ENCODE measurements at regions not wholly inside any gene's neighbourhood (a gene's known extent, or its start where the extent isn't known, plus 50 kb on each side); places are given as distances from the start of the nearest gene placed in this dataset.
A peak's percentile ranks its signal among the peaks of the same experiment; 100 is the strongest.
"Not testable (repeated sequence)": the region's sequence is repeated elsewhere in the genome, so short reads cannot be mapped to it uniquely, and the experiment has no call there.

- in situ Hi-C loops (cut with HindIII; ENCODE audit: low sequenced_read_pairs) = no loop called here
Observed at GRCh38 chrX:137749246-137749645, 183.3 kb downstream of the ZIC3 start.

GRCh38 chrX:137771537-137771936 lies 205.6 kb downstream of the ZIC3 start:
- no peak for DNase-seq (ENCODE audit: low read depth, low spot score)
- H3K4me3 ChIP-seq (ENCODE audit: low read depth, low read length) = no peak overlapping the region
- in situ Hi-C loops (cut with HindIII; ENCODE audit: low sequenced_read_pairs) = no loop called here
- no peak for TF ChIP-seq CTCF (IDR thresholded peaks at IDR 0.05; ENCODE audit: low read depth, low read length)

More at GRCh38 chrX:137749246-137749645, 183.3 kb downstream of the ZIC3 start:
- no peak overlapping the region for H3K4me3 ChIP-seq (ENCODE audit: low read depth, low read length)
- DNase-seq (ENCODE audit: low read depth, low spot score) = no peak
- no peak for TF ChIP-seq CTCF (IDR thresholded peaks at IDR 0.05; ENCODE audit: low read depth, low read length)

DNA sequence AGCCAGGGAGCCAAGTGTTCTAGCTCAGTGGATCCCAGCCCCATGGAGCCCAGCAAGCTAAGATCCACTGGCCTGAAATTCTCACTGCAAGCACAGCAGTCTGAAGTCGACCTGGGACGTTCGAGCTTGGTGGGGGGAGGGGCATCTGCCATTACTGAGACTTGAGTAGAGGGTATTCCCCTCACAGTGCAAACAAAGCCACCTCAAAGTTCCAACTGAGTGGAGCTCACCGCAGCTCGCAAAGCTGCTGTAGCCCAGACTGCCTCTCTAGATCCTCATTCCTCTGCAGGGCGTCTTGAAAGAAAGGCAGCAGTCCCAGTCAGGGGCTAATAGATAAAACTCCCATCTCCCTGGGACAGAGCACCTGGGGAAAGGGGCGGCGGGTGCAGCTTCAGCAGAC lies 226.3 kb downstream of the ZIC3 start:
- no peak for TF ChIP-seq CTCF (IDR thresholded peaks at IDR 0.05; ENCODE audit: low read depth, low read length)
- H3K4me3 ChIP-seq (ENCODE audit: low read depth, low read length) = no peak overlapping the region
- no peak for DNase-seq (ENCODE audit: low read depth, low spot score)
- in situ Hi-C loops (cut with HindIII; ENCODE audit: low sequenced_read_pairs) = no loop called here

GRCh38 chrX:137797926-137798325 lies 232.0 kb downstream of the ZIC3 start:
- DNase-seq (ENCODE audit: low read depth, low spot score); in situ Hi-C loops (cut with HindIII; ENCODE audit: low sequenced_read_pairs); H3K4me3 ChIP-seq (ENCODE audit: low read depth, low read length): not testable (repeated sequence)

DNA sequence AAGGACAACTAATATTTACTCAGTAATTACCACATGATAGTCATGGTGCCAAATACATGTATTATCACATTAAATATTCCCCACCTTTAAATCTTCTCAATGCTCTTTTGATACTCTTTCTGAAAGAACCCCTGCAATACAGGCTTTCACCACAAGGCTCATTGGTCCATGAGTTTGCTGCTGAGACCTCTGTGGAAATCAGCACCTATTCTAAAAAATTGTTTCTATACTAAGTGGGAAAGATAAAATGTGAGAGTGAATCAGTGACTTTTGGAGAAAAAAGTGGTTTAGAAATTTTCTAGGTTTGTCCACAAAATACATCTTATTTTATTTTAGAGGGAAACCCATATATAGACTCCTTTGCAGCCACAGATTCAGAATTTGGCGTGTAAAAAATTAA lies 257.3 kb downstream of the ZIC3 start:
- no peak for DNase-seq (ENCODE audit: low read depth, low spot score)
- TF ChIP-seq CTCF (IDR thresholded peaks at IDR 0.05; ENCODE audit: low read depth, low read length) = peak; percentile 6
- in situ Hi-C loops (cut with HindIII; ENCODE audit: low sequenced_read_pairs) = no loop called here

DNA sequence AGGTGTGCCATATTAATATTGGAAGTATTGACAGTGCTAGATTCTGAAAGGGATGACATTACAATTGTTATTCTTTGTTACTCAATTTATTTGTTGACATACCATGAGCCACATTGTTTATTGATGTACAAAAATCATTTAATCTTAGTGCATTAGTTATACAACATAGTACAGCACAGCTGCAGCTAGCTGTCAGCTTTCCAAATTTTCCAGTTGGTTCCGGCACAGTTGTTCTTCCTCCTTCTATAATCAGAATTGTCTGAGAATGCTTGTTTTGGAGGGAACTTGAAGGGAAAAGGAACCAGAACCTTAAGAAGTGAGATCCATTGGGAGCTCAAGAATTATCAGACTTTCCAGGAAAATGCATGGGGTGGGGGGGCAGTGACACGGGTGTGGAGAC lies 281.4 kb downstream of the ZIC3 start:
- H3K4me3 ChIP-seq (ENCODE audit: low read depth, low read length) = no peak overlapping the region
- no peak for TF ChIP-seq CTCF (IDR thresholded peaks at IDR 0.05; ENCODE audit: low read depth, low read length)
- in situ Hi-C loops (cut with HindIII; ENCODE audit: low sequenced_read_pairs) = no loop called here
- DNase-seq (ENCODE audit: low read depth, low spot score) = no peak

More for the DNA sequence above, 257.3 kb downstream of the ZIC3 start:
- H3K4me3 ChIP-seq (ENCODE audit: low read depth, low read length) = no peak overlapping the region

- no peak for DNase-seq (ENCODE audit: low read depth, low spot score)
- no peak for TF ChIP-seq CTCF (IDR thresholded peaks at IDR 0.05; ENCODE audit: low read depth, low read length)
- in situ Hi-C loops (cut with HindIII; ENCODE audit: low sequenced_read_pairs) = no loop called here
- H3K4me3 ChIP-seq (ENCODE audit: low read depth, low read length) = no peak overlapping the region
Observed at GRCh38 chrX:137848266-137848905, 282.5 kb downstream of the ZIC3 start.
